C4-2B (cell line): ENCODE measurements at regions not wholly inside any gene's neighbourhood (a gene's known extent, or its start where the extent isn't known, plus 50 kb on each side); places are given as distances from the start of the nearest gene placed in this dataset.

Experiments
- ZFX ChIP-seq: fragments of 450-650 bp; IDR thresholded peaks from 2 replicates; pipeline ENCODE4 v1.6.1; 2017
- TF ChIP-seq, protein P1 (sequence below): fragments of 450-650 bp; conservative IDR thresholded peaks from 2 replicates; pipeline ENCODE4 v1.5.1; 2017; ENCODE audit warnings: mild to moderate bottlenecking

GRCh38 chr18:40974448-40974847 lies 980.6 kb upstream of the PIK3C3 start:
- TF ChIP-seq, protein P1, sequence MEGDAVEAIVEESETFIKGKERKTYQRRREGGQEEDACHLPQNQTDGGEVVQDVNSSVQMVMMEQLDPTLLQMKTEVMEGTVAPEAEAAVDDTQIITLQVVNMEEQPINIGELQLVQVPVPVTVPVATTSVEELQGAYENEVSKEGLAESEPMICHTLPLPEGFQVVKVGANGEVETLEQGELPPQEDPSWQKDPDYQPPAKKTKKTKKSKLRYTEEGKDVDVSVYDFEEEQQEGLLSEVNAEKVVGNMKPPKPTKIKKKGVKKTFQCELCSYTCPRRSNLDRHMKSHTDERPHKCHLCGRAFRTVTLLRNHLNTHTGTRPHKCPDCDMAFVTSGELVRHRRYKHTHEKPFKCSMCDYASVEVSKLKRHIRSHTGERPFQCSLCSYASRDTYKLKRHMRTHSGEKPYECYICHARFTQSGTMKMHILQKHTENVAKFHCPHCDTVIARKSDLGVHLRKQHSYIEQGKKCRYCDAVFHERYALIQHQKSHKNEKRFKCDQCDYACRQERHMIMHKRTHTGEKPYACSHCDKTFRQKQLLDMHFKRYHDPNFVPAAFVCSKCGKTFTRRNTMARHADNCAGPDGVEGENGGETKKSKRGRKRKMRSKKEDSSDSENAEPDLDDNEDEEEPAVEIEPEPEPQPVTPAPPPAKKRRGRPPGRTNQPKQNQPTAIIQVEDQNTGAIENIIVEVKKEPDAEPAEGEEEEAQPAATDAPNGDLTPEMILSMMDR: no peak
- TF ChIP-seq ZFX: no peak
